ENCODE measurements at regions not wholly inside any gene's neighbourhood (a gene's known extent, or its start where the extent isn't known, plus 50 kb on each side); places are given as distances from the start of the nearest gene placed in this dataset.
"Not testable (repeated sequence)": the region's sequence is repeated elsewhere in the genome, so short reads cannot be mapped to it uniquely, and the experiment has no call there.

DNA sequence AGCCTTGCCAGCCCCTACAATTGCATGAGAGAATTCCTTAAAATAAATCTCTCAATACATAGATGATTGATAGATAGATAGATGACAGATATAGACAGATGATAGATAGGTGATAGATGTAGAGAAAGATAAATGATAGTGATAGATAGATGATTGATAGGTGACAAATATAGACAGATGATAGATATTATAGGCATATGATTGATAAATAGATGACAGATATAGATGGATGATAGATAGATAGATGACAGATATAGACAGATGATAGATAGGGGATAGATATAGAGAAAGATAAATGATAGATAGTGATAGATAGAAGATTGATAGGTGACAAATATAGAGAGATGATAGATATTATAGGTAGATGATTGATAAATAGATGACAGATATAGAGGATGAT, 564.6 kb downstream of the ETS1 start:
- no peak for DNase-seq

DNA sequence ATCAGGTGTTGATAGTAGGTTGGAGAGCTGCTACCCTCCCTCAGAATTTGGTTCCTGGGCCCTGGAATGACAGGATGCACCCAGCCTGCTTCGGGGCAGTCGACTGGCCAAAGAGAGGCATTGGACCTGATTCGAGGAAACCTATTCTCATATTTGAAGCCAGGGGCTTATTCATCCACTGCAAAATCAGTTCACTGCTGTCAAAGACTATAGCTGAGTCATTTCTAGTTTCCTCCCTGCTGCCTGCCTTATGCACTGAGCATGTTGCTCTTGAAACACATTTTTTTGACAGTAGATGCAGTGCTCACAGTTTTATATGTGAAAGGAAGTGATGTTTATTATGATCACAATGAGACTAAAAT, 565.4 kb downstream of the ETS1 start:
- peak; percentile 67 for DNase-seq

DNA sequence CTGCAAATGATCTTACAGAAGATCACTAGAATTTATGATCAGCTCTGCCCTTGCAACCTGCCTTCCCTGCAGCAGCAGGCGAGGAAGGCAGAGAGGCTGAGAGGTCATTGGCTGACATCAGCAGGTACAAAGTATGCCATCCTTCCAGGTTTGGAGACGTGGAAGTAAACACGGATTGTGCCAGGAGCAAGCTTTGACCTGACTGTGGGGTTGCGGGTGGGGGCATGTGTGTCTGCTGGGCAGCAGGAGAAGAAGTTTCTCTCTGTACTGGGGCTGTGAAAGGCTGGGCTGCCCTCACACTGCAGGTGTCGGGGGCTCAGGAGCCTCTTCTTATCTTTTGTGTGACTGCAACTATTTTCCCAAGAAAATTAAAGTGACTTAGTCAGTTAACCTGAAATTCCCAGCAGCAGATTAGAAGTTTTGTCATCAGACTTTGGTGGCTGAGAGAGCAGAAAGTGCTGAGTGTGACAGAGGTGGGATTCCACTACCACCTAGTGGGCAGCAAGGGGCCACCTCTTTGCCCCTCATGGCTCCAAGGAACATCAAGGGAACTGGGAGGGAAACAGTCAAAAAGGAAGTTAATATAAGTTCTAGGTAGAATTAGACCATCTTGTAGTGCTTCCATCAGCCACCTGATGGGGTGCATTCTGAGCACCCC, 565.9 kb downstream of the ETS1 start:
- peak; percentile 34 for DNase-seq

DNA sequence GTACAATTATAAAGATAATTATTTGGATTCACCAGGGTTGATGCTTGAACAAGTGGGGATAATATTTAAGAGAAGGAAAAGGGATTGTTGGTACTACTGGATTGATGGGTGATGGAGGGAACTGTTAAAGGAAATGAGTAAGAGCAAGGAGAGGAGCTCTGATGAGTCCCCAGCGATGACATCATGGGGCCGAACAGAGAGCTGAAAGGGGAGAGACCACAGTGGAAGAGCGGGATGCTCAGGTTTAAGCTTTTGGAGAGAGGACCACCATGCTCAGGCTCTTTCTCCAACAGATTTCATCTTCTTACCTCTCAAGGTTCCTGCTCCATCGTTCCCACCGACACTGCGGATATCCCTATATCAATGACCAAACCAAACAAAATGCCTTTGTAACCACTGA, 568.7 kb downstream of the ETS1 start:
- no peak for DNase-seq

DNA sequence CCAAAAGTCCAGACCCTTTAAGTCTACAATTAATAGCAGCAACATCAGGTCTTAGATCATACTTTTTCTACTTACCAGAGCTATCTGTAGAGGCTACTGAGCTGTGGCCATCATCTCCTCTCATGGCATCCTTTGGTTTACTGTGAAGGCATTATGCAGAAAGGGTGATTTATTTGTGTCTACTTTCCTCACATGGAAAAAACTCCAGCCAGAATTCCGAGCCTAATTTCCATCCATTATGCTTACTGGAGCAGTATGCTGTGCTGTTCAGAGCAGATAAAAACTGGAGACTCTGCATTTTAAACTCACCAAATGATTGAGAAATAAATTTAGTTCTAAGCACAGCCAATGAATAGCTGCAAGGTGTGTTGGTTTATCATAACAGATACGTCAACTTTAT, 581.8 kb downstream of the ETS1 start:
- DNase-seq: no peak

DNA sequence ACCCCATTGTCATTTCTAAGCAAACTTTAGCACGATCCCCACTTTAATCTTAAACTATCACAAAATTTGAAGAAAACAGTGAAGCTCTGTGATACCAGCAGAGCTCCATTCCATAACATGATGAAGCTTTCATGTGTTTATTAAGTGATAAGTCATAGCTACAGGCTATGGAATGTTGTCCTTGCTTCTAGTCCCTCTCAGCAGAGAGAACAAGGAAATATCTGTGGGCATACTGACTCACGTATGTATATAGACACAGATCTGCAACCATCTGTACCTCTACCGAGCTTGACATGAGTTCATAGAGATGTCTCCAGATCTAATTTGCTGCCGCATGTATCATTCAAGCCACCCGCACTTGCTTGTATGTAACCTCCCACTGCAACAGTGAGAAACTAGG, 588.9 kb downstream of the ETS1 start:
- DNase-seq: peak; percentile 40

DNA sequence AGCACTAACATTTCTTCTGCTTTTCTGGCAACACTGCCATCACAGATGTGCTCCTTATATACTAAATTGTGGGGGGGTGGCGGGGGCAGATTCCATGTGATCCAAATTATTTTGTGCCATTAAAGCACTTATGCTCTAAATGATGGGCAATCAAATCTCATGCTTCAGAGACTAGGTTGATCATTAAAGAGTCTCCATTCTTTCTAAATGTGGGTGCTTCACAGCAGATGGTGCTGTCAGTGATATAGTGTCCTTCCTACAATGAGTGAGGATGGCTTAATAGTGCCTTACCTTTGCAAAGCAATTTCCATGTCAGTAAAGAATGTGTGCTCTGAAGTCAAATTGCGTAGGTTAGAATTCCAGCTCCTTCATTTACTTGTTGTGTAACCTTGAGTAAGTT, 589.8 kb downstream of the ETS1 start:
- no peak for DNase-seq

DNA sequence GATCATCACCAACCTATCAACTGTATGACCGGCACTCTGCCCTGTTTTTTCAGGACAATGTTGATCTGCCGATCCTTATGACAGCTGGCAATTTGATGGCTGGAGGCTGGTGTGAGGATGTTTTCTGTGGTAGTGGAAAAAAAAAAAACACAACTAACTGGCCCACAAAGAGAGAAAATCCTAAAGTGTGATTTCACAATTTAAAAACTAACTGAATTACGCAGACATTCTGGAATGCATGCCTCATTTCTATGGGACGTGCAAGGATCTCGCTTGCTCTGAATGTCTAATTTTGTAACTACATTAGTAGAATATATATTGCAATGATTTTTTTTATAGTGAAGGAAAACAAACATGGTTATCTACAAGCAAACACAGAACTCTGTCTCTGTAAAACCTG, 590.5 kb downstream of the ETS1 start:
- peak; percentile 51 for DNase-seq

DNA sequence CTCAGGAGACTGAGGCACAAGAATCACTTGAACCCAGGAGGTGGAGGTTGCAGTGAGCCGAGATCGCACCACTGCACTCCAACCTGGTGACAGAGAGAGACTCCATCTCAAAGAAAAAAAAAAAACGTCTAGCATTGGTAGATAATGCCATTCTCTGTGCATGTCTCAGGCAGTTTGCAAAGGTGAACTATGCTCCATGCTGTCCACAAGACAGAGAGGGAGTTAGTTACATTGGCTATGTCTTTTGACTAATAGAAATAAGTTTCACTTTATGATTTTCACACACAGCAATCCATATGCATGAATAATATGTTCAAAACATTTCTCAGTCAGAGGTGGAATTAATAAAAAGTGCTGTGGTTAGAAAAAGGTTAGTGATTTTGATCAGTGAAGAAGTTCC, 591.4 kb downstream of the ETS1 start:
- DNase-seq: peak; percentile 45

DNA sequence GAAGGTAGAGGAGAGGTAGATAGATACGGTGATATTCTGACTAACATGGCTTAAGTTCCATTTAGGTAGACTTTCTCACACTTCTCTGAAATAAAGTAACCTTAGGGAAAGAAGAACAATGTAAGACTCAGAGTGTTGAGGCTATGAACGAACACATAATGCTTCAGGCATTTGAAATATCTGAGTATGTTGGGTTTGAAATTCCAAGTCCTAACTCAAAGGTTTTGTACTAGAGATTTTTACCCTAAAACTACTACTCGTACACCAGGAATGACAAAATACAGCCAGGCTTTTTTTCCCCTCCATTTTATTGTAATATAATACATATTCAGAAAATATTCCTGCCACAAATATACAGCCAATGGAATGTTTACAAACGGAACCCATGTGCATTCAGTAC, 592.6 kb downstream of the ETS1 start:
- DNase-seq: peak; percentile 89

DNA sequence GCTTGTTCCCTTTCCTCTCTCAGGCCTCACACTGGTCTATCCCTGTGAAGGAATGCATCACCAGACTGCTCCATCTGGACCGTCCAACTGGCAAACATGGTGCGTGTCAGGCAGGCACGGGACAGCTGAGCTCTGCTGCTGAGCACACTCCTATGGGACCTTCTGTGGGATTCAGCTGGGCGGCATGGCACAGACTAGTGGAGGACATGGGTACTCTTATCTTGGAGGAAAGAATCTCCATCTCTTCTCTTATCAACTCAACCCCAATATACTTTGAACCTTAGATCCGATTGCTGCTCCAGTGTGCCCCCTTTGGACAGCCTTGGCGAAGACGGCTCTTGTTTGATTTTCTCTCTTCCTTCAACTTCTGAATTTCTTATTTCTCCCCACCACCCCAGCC, 593.6 kb downstream of the ETS1 start:
- no peak for DNase-seq

DNA sequence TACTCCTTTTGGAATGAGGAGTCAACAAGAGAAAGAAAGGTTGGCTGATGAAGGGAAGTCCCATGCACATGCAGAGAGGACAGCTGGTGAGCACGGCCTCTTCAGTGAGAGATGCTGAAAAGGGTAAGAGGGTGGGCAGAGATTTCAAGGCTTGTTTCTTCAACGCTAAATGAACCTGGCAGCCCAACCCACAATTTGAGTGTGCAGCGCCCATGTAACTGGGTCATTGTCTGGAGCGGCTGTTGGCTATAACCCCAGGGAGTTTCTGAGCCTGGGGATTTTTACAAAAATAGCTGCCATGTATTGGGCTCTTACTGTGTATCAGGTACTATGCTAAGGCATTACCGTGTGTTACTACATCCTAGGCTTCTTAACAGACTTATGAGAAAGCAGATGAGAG, 594.1 kb downstream of the ETS1 start:
- DNase-seq: no peak

DNA sequence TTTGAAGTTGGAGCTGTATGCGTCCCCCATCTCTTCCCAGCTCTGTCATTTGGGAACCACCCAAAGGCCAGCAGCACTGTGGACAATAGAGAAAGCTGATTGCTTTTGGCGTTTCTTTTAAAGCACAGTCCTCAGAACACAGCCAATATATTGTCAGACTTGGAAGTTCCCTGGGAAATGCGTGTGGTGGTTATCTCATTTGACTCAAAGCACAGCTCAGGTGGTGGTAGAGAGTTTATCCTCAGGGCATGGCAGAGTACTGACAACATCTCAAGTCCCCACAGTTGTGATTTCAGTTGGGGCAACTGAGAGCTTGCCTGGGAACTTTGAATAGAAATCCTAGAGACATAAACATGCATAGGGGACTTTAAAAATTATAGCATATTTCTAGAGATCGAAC, 601.3 kb downstream of the ETS1 start:
- no peak for DNase-seq

DNA sequence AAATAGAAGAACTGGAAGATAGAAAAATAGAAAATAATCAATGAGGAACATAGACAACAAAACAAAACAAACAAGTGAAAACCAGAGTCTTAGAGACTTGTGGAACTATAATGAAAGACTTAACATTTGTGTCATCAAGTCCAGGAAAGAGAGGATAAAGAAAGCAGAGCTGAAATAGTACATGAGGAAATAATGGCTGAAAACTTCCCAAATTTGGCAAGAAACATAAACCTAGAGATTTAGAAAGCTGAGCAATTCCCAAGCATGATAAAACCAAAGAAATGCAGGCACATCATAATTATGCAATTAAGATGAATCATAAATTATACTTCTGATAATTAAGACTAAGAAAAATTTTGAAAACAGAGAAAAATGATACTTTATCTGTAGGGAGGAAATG, 614.5 kb downstream of the ETS1 start:
- DNase-seq: no peak

DNA sequence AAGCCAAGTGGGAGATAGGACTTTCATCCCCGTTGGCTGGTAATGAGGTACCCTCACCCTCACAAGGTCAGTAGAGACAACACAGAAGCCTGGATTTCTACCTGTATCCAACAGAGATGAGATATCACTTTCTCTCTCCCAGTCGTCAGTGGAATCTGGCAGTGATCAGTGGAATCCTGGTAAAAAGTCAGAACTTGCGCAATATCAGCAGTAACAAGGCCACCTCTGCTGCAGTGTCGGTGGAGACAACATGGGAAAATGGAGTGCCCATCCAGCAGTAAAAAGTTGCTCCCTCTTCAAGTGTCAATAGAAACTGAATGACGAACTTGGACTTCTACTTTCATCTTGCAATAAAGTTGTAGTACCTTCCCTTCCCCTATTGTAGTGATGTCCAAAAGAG, 615.9 kb downstream of the ETS1 start:
- no peak for DNase-seq

DNA sequence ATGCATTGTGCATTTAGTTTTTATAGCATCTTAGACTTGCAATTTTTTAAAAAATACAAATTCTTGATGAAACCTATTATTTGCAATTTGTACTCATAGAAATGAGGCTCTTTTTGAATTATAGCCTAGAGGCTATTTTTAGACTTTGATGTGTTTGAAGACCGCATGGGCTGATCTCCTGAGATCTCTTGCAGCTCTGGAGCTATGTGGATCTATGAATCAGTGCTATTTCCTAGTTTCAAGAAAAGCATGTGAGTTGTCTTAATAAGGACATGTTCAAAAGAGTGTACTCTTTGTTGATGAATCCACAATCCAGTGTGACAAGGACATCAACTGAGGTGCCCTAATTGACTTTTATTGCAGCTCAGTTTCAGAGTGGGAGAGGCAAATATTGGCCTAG, 620.5 kb downstream of the ETS1 start:
- peak; percentile 2 for DNase-seq

DNA sequence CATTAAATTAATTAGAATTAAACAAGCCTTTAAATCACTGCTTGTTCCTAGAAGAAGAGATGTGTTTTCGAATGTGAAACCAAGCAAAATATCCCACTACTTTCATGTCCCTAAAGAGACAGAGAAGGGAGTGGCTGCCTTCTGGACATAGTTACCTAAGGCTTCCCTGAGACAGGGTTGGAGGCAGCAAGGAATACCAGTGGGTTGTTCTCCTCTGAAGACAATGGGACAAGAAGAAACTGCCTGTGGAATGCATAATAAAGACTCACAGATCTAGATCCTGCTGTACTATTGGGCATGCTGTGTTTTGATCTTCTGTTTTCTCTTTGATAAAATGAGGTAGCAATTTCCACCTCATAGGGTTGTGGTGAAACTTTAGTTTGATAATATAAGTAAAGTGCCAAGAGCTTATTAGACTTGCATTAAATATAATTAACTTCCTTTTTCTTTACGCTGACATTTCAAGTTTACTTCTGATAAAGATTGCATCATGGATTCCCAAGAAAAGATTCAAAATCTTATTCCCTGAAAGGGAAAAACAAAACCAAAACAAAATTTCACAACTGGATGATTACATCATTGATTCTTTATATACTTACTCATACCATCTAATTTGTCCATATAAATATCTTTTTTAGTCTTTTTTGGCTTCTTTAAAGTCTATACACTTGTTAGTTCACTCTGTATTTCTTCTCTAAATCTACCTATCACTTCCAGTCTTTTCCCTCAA, 621.3 kb downstream of the ETS1 start:
- DNase-seq: peak; percentile 2

DNA sequence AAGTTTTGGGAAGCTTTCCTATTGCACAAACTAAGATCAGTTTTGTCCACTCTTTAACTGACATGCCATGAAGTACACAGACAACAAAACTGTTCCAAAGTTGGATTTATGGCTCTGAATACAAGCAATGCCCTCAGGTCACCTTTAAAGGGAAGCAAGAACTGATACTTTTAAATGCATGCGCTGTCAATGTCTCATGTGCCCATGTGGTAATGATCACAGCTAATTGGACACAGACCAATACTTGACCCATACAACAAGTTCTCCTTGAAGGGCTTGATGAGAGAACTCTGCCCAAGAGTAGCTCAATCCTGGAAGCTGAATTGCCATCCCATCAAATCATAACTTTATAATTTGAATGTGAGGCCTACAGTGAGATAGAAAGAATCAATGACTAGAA, 624.9 kb downstream of the ETS1 start:
- DNase-seq: no peak

DNA sequence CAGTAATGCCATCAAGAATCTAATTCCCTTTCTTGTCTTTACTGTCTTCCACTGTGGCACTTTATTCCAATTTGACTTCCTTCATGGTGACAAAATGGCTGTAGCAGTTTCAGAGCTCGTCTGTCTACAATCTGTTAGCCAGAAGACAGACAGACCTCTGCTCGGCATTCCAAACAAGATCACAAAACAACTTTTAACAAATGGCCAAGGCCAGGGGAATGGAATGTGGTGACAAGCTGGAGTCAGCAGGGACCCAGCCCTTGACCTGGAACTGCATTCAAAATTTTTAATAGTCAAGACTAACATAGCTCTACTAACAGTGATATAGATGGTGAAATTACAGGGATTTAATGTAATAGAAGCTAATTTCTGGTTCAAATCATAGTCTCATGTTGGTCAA, 637.2 kb downstream of the ETS1 start:
- no peak for DNase-seq

DNA sequence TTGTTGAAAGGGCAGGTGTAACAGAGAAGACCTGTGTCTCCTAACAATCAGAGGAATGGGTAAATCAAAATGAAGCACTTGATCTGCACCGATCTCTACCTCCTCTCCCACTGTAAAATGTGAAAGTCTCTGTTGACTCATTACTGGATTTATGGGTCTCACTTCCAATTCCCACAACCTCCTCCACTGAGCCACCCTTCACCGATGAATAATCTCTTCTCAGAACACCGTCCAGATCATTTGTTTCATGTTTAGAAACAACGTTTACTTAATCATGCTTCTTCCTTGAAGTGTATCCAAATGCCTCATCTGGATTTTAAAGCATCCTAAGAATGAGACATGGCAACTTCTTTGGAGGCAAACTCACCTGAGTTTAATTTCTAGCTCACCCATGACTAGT, 643.6 kb downstream of the ETS1 start:
- no peak for DNase-seq

DNA sequence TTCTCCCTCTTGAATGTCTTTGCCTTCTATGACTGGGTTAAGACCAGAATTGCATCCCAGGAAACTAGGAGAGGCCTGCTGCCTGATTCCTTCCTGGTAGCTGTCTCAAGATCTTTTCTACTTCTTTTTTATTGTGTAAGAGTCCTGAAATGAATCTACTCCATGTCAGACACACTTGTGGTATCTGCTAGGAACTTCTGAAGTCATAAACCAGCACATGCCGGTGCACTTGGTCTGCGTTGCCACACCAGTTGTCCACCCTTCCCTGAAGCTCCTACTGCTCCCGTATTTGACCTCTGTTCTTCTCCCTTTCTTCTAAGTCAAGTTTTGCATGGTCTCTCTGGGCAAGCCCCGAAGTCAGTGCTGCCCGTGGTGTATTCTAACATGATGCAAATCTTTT, 644.2 kb downstream of the ETS1 start:
- no peak for DNase-seq

DNA sequence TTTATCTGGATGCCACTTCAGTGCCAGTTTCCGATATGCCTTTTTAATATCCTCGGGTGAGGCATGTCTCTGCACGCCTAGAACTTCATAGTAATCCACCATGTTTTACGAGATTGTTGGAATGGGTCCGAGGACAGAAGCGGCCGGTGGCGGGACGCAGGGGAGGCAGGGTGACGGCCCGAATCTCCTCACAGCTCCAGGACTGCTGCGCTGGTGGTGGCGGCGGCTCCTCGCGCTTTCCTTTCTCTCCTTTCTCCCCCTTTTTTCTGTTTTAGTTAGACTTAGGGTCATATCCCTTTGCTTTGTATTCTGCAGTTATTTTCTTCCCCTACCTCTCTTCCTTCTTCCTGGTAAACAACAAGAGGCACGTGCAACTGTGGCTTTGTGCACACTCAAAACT, 645.8 kb downstream of the ETS1 start:
- DNase-seq: not testable (repeated sequence)

DNA sequence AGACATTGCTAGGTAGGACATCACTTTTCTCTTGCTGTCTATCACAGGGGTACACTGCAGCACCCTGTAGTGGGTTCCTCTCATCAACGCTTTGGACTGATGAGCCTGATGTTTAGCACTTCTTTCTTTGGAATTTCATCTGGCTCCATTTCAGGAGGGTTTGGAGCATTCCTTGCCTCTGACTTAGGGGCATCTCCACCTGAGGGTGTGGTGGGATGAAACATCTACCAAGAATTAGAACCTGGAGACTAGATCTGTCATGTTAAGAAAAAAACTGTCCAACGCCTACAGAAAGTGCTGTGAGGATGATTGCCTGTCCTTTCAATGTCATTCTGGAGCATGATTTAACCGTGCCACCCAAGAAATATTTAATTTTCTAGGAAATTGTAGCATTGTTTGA, 648.4 kb downstream of the ETS1 start:
- no peak for DNase-seq

DNA sequence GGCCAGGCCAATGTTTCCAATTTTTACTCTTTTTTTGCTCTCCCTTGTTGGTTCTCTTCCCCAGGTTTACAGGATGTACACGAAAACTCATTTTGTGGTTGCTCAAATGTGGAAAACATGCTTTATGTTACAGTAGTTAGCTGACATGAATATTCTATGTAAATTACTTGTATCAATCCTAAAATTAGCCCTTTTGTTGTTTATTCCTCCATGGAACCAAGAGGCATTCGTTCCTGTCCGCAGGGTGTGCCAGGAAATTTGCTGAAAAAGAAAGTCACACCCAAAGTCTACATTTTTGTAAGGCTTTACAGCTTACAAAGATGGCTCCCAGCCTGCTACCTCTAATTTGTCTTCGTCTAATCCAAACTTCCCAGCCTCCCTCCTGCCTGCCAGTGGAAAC, 652.3 kb downstream of the ETS1 start:
- DNase-seq: no peak

DNA sequence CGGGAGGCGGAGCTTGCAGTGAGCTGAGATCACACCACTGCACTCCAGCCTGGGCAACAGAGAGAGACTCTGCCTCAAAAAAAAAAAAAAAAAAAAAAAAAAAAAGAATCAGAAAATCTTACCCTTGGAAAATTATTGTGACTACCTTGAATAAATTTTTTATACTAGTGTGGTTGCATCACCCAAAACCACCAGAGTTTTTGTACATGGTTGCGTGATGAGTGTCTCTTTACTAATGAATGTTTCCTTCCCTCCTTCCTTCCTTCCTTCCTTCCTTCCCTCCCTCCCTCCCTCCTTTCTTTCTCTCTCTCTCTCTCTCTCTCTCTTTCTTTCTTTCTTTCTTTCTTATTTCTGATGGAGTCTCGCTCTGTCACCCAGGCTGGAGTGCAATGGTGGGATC, 653.4 kb downstream of the ETS1 start:
- DNase-seq: peak; percentile 20
